GM18502 (cell line): ENCODE measurements at regions not wholly inside any gene's neighbourhood (a gene's known extent, or its start where the extent isn't known, plus 50 kb on each side); places are given as distances from the start of the nearest gene placed in this dataset.

Source experiments
- ATAC-seq: cut with Tn5 transposase; IDR thresholded peaks from one replicate; pipeline ENCODE4 v1.9.1; 2021; ENCODE audit warnings: mild to moderate bottlenecking; ENCODE audit not compliant: unreplicated experiment, poor library complexity

DNA sequence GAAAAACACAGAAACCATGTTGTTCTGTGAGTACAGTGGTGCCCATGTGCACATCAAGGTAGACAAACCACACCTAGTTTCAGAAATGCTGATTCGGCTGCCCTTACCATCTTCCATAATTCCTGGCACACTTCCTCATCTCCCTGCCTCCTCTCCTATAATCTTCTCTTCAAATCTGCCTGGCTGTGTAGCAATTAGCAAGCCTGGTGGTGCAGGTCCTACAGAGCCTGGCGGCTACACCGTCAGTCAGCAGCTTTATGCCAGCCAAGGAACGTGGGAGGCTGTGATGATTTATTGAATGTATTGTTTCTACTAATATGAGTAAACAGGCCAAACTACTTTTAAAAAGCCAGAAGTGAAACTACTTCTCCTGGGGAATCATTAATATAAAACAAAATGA, 106.8 kb downstream of the SEMA6D start:
- ATAC-seq = peak; percentile 65

DNA sequence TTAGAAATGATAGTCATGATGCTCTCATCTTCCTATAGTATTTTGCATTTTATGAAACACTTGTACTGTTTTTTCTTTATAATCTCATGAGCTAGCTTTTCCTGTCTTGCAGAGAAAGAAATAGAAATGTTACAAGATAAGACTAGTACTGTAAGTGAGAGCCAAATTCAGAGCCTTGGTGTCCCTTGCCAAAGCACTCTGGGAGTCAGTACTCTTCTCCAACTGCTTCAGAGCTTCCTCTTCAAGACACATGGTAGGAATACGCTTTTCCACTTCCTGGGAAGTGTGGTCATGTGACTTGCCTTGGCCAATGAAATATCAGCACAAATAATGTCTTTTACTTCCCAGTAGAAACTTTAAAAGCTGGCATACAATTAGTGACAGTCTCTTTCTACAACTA, 112.4 kb downstream of the SEMA6D start:
- no peak for ATAC-seq

DNA sequence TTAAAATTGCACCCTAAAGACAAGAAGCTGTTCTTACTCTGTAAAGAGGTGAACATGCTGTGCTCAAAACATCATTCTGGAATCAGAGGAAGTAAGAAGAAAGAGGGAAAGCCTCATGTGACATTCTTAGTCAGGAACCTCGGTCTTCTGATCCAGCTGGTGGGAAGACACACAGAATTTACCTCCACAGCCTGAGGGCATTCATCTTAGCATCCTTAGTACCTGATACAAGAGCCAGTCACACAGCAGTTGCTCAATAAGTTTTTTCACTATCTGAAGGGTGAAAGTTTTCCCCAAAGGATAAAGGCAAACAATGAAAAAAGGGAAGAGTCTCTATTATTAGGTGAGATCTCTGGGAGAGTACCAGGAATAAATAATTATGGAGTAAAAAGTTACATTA, 116.8 kb downstream of the SEMA6D start:
- no peak for ATAC-seq

DNA sequence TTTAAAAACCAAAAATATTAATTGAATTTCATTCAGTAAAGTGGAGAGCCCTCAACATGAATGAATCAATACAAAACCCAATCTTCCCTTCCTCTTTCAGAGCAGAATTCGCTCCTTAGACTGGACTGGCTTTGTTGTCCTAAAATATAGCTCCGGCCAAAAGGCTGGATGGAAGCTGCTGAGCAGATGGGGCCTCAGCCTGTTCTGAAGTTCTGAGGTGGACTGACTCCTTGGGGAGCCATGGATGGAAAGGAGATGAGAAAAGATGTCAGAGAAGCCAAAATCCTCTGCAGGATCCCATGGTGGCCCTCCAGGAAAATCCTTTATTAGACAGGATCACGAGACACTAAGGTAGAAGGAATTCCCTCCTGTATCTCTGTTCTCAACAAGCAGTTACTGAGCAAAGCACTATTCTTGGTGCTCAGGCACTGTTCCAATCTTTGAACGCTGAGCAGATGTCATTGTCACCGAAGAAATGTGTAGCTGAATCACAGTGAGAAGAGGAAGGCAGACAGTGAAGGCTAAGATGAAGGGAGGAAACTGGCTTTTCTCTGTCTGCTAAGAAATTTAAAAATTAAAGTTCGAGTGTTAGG, 122.0 kb downstream of the SEMA6D start:
- no peak for ATAC-seq

DNA sequence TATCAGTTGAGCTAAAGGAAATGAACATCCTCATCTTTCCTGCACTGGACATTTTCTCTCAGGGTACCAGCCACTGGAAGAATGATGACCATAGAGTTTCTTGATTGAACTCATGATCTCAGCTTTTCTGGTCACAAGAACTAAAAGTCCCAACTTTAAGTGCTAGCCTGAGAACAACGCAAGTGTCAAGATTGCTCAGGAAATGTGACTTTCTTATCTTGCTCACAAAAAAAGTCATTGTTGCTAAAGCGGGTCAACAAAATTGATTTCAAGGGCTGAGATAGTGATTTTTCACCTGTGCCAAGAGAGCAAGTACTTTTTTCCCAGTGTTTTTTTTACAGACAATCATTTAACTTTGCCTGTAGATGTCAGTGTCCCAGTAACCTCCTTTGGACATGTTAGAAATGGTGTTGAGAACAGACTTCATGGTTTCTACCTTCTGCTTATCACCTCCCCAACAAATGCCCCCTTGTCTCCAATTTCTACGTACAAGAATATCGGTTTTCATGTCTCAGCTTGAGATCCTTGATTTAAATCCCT, 125.9 kb downstream of the SEMA6D start:
- no peak for ATAC-seq

DNA sequence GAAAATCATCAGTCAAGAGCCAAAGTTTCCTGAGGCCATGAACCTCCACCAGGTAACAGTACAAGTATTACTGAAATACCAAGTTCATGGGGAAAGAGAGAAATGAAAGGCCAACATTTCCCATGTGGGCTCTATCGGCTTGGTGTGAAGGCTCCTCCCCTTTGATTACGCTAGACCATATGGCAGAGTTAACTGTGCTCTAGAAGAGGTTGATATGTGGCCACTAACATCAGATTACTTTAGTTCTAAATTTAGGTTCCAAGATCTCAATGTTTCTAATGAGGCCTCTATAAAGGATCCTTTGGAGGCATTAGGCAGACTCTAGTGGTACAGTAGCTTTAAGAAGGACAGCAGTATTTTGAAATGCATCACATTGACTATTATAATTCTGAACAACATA, 127.1 kb downstream of the SEMA6D start:
- no peak for ATAC-seq

DNA sequence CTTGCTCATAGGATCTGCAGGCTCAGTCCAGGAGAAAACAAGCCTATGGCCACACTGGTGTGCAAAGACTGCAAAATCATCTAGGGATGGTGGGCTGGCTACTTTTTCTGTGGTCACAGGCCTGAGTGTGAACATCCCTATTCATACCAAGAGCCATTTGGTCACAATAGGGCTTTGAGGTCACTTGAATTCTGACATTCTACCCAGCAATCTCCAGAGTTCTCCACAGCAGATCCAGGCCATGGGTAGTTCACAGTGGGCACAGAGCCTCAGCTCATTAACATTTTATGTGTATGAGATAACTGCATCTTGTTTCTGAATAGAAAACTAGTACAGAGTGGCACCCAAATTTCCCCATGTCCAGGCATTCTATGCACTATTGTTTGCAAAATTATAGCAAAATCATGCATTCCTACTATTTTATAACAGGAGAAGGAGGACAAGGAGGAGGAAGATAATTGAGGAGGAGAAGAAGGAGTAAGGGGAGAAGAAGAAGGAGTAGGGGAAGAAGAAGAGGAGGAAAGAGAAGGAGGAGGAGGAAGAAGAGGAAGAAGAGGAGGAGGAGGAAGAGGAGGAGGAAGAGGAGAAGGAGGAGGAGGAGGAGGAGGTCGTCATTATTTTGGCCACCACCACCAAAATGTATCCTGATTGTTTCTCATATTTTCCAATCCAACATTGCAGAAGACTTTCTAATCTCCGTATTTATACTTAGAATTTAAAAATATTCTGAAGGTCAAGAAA, 129.0 kb downstream of the SEMA6D start:
- ATAC-seq = no peak

DNA sequence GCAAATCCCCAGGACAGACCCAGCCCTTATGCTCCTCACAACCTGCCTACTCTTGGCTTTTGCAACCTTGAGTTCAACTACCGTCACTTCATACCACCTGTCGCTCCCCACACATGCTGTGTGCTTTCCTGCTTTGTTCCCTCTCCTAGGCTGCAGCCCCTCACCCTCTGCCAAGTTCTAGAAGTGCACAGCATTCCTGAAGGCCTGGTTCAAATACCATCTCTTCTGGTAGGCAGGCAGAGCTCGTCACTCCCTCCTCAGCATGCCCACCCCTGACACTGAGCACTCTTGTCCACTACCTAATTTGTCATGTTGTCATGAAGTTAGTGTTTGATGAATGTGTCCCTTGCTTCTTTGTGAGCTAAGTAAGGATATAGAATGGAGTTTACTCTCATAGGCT, 129.6 kb downstream of the SEMA6D start:
- ATAC-seq = no peak

DNA sequence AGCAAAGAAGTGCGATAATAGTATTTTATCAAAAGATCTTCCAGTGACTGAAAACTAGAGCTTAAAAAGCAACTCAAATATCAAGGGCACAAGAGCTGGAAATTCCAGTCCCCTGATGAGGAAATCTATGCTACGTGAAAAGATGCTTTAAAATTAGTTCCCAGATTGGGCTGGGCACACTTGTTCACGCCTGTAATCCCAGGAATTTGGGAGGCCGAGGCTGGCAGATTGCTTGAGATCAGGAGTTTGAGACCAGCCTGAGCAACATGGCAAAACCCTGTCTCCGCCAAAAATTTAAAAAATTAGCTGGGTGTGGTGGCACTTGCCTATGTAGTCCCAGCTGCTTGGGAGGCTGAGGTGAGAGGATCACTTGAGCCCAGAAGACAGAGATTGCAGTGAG, 138.8 kb downstream of the SEMA6D start:
- ATAC-seq = no peak

DNA sequence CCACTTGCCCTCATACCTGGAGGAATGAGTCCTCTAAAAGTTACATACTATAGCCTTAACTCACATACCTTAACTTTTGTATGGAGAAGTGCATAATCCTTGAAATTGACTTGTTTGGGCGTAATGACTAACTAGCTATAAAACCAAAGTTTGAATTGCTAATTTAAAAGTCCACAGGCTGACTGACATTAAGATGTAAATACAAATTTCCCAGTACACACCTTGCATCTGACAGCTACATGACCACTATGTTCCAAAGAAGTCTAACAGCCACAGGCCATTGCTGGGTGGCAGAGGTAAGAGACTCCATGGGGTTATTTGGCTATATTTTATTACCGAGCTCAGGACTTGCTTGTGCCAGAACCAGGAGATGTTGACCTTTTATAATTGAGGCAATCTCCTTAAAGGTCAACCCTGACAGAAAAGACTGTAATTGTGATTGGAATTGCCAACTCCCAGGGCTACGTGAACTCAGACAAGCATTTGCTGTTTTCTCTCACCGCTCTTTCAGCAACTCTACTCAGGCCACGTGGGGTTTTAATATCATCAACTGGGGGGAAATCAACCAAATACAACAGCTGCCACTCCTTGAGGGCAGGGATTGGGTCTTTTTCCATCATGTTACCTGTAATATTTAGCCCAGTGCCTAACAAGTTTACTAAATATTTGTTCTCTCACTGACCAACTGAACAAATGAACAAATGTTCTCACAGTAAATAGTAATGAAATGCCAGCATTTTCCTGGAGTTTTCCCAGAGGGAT, 139.9 kb downstream of the SEMA6D start:
- ATAC-seq = no peak

DNA sequence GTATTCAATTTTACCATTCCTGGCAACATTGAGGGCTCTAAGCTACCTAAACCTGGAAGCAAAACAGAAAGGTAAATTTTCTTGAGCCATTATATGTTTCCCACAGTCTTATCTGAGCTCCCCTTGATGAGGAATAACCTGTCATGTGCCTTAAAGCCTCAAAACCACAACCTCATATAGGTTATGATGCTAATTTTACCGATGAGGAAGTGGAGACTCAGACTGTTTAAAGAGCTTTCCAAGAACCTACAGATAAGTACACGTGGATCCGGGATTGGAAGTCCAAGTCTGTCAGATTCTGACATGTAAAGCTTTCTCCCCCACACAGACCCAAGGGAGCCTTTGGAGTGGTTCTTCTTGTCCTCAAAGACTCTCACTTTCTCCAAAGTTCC, 140.5 kb downstream of the SEMA6D start:
- ATAC-seq = peak; percentile 63

DNA sequence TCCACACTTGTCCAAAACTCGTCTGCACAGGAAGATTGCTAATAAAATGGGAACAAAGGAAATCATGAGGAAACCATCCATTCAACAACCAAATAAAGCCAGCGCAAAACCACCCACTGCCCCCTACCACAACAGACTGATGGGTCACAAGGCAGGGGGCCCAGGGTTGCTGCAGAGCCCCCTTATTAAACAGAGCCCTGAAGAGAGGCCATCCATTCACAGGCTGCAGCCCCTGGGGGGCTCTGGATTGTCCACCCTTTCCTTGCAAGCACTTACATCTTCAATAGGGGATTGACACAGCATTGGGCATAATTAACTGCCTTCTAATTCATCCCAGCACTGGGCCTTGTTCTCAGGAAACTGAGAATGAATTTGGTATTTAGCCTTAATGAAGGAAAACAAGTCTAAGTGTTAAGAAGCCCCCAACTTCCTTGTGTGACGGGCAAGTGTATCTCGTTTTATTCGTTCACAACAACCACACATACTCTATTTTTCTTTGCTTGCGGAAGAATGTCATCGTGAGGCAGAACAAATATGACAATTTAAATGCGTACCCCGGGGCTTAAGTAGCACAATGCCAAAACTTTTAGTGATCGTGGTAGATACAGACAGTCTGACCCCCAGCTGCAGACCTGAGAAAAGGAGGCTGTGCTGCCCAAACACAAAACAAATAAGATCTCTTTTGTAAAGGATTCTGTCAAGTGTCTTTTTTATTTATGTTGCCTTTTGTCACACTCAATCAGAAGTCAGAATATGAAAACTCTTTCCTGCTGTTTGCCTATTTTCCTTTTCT, 144.0 kb downstream of the SEMA6D start:
- ATAC-seq = no peak

DNA sequence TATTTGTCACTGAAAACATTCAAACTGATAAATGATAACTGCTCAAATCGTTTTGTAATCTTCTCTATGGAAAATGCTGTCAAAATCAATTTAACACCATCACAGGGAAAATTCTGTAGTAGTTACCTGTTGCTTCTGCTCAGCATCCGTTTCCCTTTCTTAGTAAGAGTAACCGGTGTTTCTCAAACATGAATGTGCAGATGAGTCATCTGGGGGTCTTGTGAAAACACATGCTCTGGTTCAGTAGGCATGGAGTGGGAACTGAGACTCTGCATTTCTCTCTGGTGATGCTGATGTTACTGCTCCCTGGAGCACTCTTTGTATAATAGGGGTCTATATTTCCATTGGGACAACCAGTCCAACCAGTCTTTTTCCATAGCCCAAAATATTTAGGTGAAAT, 145.1 kb downstream of the SEMA6D start:
- peak; percentile 87 for ATAC-seq

DNA sequence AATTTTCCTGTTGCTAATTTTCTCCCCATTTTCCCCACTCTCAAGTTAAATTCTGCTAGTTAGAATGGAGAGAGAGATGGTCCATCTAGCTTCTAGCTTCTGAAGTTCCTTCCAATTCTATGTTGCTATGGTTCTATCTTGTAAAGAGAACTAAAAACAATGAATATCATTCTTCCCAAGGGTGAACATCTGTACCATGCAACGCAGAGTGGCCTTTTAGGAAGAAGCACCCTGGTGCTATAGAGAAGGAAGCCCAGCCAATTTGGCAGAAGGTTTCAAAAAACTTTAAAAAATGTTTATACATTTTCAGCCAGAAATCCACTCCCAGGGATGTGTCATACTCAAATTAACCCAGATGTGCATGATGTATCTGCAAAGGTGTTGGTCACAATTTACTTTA, 149.1 kb downstream of the SEMA6D start:
- ATAC-seq = no peak

DNA sequence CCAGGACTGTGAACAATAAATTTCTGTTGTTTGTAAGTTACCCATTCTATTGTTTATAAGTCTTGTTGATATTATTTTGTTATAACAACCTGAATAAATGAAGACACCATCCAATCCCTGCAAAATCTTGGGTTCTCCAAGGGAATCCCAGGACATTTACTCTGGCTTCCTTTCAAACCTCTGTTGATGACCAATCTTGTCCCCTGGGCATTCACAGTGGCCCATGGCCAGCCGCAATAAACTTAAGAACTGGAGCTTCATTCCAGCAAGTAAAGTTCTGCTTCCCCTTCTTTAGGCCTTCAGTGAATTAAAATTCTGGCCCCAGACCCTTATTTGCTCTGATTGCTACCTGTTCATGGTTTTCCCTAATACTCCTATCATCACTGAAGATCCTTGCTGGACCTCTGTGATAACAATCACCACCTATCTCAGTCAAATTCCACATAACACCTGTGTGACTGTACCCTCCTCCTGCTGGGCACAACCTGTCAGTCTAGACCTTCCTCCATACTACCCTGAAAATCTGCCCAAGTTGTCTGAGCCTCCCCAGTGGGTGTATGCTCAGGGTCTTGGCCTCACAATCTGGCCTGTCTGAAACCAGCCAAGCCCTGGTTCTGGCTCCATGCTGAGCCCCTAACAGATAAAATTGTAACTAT, 153.1 kb downstream of the SEMA6D start:
- ATAC-seq = no peak

DNA sequence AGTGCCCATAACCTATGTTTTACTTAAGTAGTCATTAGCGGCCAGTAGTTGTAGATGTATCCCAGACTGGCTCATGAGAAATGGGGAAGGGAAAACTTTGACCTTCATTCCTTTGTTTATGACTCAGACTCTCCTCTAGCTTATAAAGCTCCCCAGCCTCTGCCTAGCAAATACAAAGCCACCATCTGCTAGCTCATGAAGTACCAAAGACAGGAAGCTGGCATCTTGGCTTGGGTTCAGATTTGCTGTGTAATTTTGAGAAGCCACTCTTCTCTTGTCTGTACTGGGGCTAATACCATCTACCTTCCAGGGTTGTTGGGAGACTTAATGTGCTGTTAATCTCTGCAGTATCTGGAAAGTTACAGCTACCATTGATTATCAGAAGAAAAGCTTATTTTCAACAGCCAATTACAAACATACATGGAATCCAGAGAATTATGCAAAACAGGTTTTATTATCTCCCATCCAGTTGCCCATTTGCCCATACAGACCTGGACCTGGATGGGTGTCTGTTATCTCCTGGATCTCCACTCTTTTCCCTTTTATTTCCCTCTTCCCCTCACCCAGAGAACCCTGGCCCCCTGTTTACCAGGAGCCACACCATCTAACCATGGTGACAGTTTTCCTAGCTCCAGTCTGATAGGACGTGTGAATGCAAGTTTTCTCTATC, 153.8 kb downstream of the SEMA6D start:
- no peak for ATAC-seq

DNA sequence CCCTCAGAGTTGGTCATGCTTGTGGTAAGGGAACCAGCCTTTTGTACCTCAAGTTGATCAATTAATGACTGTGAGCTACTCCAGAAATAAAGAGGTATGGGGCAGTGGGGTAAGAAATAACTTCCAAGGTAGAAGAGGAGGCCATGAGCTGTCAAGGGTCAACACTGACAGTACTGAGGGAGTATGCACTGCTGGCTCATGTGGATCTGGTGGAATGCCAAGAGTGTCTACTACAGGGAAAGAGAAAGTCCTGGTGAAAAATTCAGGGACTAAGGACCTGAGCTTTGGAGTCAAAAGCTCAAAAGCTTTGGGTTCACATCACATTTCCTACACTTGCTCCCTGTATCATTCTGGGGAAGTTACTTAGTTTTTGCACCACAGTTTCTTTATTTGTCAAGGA, 154.9 kb downstream of the SEMA6D start:
- no peak for ATAC-seq

DNA sequence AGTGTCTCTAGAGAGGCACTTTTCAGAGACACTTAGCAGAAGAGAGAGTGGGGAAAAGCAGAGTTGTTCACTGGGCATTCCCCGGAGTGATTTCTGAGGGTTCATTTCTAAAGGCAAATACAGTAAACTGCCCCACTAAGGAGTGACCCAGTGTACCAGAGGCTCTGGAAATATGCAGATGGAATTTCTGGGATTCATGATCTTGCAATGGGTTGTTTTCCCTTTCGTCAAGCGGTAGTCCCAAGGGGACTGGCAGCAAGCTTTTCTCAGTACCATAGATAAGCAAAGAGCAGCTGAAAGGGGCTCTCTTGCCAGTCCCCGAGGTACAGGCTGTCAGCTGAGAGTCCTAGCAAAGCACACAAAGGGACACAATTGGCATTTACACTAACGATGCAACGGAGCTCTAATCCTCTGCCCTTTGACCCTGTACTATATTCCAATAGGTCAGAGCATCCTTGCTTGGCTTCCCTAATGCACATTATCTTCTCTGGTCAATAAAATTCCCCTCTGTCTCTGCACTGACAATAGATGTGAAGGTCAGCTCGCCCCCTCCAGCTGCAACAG, 155.6 kb downstream of the SEMA6D start:
- no peak for ATAC-seq

DNA sequence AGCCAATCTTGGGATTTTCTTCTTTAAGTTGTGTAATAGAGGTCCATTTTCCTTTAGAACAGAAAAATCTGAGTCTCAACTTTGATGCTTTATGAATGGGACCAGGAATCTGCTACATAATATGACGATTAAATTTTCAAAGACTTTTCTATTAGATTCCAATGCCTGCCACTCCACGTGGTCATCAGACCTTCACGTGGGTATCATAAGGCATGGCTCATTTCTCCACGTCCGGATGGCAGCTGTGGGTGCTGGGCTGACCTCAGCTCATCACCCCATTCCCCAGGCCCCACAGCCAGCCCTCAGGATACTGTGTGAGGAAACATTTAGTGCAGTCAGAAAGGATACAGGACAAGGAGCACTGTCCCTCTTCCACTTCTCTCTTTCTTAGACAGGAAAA, 159.7 kb downstream of the SEMA6D start:
- ATAC-seq = no peak
